ENCODE measurements at regions not wholly inside any gene's neighbourhood (a gene's known extent, or its start where the extent isn't known, plus 50 kb on each side); places are given as distances from the start of the nearest gene placed in this dataset.

- ATAC-seq, result no peak
- H3K27me3 ChIP-seq, result no peaks in the 10 kb centered on the region
Observed at GRCh38 chr17:15000661-15001060, 264.5 kb downstream of the PMP22 start.

GRCh38 chr17:14997290-14997689 lies 267.8 kb downstream of the PMP22 start:
- Histone ChIP-seq H3K4me3 (no peak overlapping the region), H3K27me3 (peaks cover 9% of the 10 kb centered on the region), H3K36me3 (no peaks in the 10 kb centered on the region), H3K4me1 (no peaks in the 10 kb centered on the region), H3K27ac (no peak overlapping the region), H3K9me3 (no peaks in the 10 kb centered on the region)
- ATAC-seq, result no peak
- TF ChIP-seq CTCF (IDR thresholded peaks at IDR 0.05), result no peak
- TF ChIP-seq POLR2AphosphoS5 (IDR thresholded peaks at IDR 0.05), result no peak
- no peak for TF ChIP-seq POLR2A (IDR thresholded peaks at IDR 0.05)
- TF ChIP-seq EP300 (IDR thresholded peaks at IDR 0.05), result no peak
- 86% methylated on average over 2 of the region's 2 CpGs; no CpG with 5 or more reads in 1 of the 2 donors for WGBS, 2 donors (ENCODE audit: low coverage in 1 of 2)

More at GRCh38 chr17:15000661-15001060, 264.5 kb downstream of the PMP22 start:
- no peak for TF ChIP-seq POLR2A (IDR thresholded peaks at IDR 0.05)
- Histone ChIP-seq H3K36me3 (no peaks in the 10 kb centered on the region), H3K4me1 (no peaks in the 10 kb centered on the region), H3K4me3 (no peak overlapping the region), H3K9me3 (no peaks in the 10 kb centered on the region), H3K27ac (no peak overlapping the region)

- no peak for TF ChIP-seq CTCF (IDR thresholded peaks at IDR 0.05)
- no peak for TF ChIP-seq EP300 (IDR thresholded peaks at IDR 0.05)
- no peak for TF ChIP-seq POLR2AphosphoS5 (IDR thresholded peaks at IDR 0.05)
- TF ChIP-seq POLR2A (IDR thresholded peaks at IDR 0.05), result no peak
- peaks cover 12% of the 10 kb centered on the region for H3K27me3 ChIP-seq
- no peaks in the 10 kb centered on the region for H3K9me3 ChIP-seq
- no peaks in the 10 kb centered on the region for H3K36me3 ChIP-seq
- no peaks in the 10 kb centered on the region for H3K4me1 ChIP-seq
- H3K4me3 ChIP-seq, result no peak overlapping the region
- WGBS, 2 donors (ENCODE audit: low coverage in 1 of 2), result 22 to 31% methylated on average over 3 to 4 of the region's 4 CpGs
- ATAC-seq, result no peak
- H3K27ac ChIP-seq, result no peak overlapping the region
Observed at GRCh38 chr17:14986127-14986526, 279.0 kb downstream of the PMP22 start.

GRCh38 chr17:14972844-14973243 lies 292.3 kb downstream of the PMP22 start:
- Histone ChIP-seq H3K27me3 (peaks cover 5% of the 10 kb centered on the region), H3K4me1 (no peaks in the 10 kb centered on the region), H3K27ac (no peak overlapping the region), H3K36me3 (no peaks in the 10 kb centered on the region), H3K4me3 (no peak overlapping the region), H3K9me3 (peaks cover 0 to 35% (median 0%) of the 10 kb centered on the region in 3 donors)
- 48 to 50% methylated on average over 2 of the region's 2 CpGs for WGBS, 2 donors (ENCODE audit: low coverage in 1 of 2)
- TF ChIP-seq POLR2AphosphoS5 (IDR thresholded peaks at IDR 0.05) (no peak), EP300 (IDR thresholded peaks at IDR 0.05) (no peak), POLR2A (IDR thresholded peaks at IDR 0.05) (no peak), CTCF (IDR thresholded peaks at IDR 0.05) (no peak)
- ATAC-seq, result no peak

- H3K36me3 ChIP-seq, result no peaks in the 10 kb centered on the region
- ATAC-seq, result no peak
- H3K27me3 ChIP-seq, result peaks cover 9% of the 10 kb centered on the region
- peaks cover 0 to 41% (median 0%) of the 10 kb centered on the region in 3 donors for H3K9me3 ChIP-seq
- no peak overlapping the region for H3K4me3 ChIP-seq
- TF ChIP-seq POLR2A (IDR thresholded peaks at IDR 0.05) (no peak), POLR2AphosphoS5 (IDR thresholded peaks at IDR 0.05) (no peak), CTCF (IDR thresholded peaks at IDR 0.05) (no peak), EP300 (IDR thresholded peaks at IDR 0.05) (no peak)
- no peaks in the 10 kb centered on the region for H3K4me1 ChIP-seq
- no peak overlapping the region for H3K27ac ChIP-seq
Observed at GRCh38 chr17:14971054-14971453, 294.1 kb downstream of the PMP22 start.
